Activated CD4-positive, alpha-beta T cell treated with anti-CD3 and anti-CD28 coated beads for 4 hours (primary cell): ENCODE measurements at regions not wholly inside any gene's neighbourhood (a gene's known extent, or its start where the extent isn't known, plus 50 kb on each side); places are given as distances from the start of the nearest gene placed in this dataset.

Source experiments
- DNase-seq, 2 donors: peaks; one replicate each; pipeline ENCODE4 v3.0.0-alpha.2; 2020

- no peak for DNase-seq
These were observed 809.2 kb downstream of the KCNT2 start for GRCh38 chr1:195799016-195799415.

- DNase-seq, result no peak
These were observed 814.0 kb downstream of the KCNT2 start for GRCh38 chr1:195794225-195794624.

GRCh38 chr1:195791796-195792195, 816.4 kb downstream of the KCNT2 start:
- DNase-seq, result no peak

- no peak for DNase-seq
These were observed 817.6 kb downstream of the KCNT2 start for GRCh38 chr1:195790514-195791168.

GRCh38 chr1:195789321-195789720, 818.9 kb downstream of the KCNT2 start:
- DNase-seq, result no peak

GRCh38 chr1:195788721-195789120, 819.5 kb downstream of the KCNT2 start:
- no peak for DNase-seq

- no peak for DNase-seq
These were observed 822.4 kb downstream of the KCNT2 start for GRCh38 chr1:195785830-195786229.

- DNase-seq, result no peak
These were observed 834.3 kb downstream of the KCNT2 start for GRCh38 chr1:195773931-195774330.

- no peak for DNase-seq
These were observed 838.8 kb downstream of the KCNT2 start for GRCh38 chr1:195769461-195769860.

GRCh38 chr1:195768936-195769335, 839.3 kb downstream of the KCNT2 start:
- DNase-seq, result no peak

- no peak for DNase-seq
These were observed 839.9 kb downstream of the KCNT2 start for GRCh38 chr1:195768377-195768776.

GRCh38 chr1:195766709-195767108, 841.5 kb downstream of the KCNT2 start:
- no peak for DNase-seq

GRCh38 chr1:195765099-195765498, 843.1 kb downstream of the KCNT2 start:
- no peak for DNase-seq

GRCh38 chr1:195763907-195764374, 844.3 kb downstream of the KCNT2 start:
- DNase-seq, result no peak

- DNase-seq, result no peak
These were observed 844.9 kb downstream of the KCNT2 start for GRCh38 chr1:195763146-195763906.

- DNase-seq, result no peak
These were observed 847.1 kb downstream of the KCNT2 start for GRCh38 chr1:195761104-195761503.

GRCh38 chr1:195756109-195756508, 852.1 kb downstream of the KCNT2 start:
- DNase-seq, result no peak

GRCh38 chr1:195754874-195755273, 853.4 kb downstream of the KCNT2 start:
- no peak for DNase-seq

GRCh38 chr1:195754303-195754702, 853.9 kb downstream of the KCNT2 start:
- DNase-seq, result no peak

GRCh38 chr1:195748969-195749368, 859.3 kb downstream of the KCNT2 start:
- DNase-seq, result no peak

GRCh38 chr1:195745189-195746010, 862.8 kb downstream of the KCNT2 start:
- DNase-seq, result no peak

- no peak for DNase-seq
These were observed 864.0 kb downstream of the KCNT2 start for GRCh38 chr1:195744256-195744655.

GRCh38 chr1:195740862-195741261, 867.4 kb downstream of the KCNT2 start:
- no peak for DNase-seq
